ENCODE measurements at regions not wholly inside any gene's neighbourhood (a gene's known extent, or its start where the extent isn't known, plus 50 kb on each side); places are given as distances from the start of the nearest gene placed in this dataset.

DNA sequence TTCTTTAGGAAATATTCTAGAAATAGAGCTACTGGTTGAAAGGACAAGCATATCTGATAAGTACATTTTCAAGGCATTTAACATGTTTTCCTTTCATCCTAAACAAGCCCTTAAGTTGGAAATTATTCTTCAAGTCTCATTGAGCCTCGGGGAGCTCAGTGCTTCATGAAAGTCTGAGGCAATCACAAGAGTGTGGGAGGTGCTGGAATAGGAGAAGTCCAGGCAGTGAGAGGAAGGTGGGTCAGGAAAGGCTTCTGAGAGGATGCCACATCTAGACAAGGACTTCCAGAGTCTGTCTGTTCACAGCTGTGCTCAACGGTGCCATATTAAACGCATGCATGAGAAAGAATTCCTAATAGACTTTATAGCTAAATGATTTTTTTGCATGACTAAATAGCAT is 69.8 kb downstream of the CD83 start:
- DNase-seq, result no peak

DNA sequence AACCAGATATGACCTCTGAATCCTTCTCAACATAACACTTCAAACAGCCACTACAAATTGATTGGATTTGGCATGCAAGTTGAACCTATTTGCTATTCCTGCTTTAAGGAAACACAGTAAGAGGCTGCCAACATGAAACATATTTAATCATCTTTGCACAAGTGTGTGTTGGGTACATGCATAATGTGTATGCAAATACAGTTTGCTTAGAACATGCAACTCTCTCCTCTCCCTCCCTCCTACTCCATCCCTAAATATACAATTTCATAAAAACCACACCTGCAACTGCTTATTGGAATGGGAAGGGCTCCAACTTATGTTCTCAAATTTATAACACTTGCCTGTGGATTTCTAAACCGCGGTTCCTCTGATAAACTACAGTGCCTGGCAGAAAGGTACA is 71.5 kb downstream of the CD83 start:
- no peak for DNase-seq

GRCh38 chr6:14190191-14190928 is 72.8 kb downstream of the CD83 start:
- DNase-seq, result no peak

- no peak for DNase-seq
These were observed 73.3 kb downstream of the CD83 start for GRCh38 chr6:14190929-14191224.

GRCh38 chr6:14191761-14192160 is 74.2 kb downstream of the CD83 start:
- no peak for DNase-seq

DNA sequence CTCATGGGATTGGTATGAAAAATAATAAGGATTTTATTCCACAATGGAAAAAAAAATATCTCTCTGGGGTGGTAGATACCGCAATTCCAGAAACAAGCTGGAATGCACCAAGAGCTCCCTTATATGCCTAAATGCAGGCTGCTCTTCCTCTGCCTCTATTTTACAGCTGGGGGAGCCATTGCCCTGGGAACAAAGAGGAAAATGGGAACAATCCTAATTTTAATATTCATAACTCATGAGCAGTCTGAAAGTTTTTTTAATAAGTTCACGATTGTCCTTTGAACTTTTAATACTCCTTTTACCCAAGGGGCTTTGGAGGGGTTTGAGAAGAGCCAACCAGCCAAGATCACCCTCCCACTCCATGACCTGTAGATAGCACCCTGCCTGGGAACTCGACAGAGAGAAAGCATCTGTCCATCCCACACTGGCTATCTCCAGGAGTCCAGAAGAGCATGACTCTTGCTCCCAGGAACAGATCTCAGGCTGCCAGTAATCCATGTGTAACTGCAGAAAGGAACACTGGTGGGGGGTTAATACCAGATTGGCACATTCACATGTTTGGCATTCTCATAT is 74.7 kb downstream of the CD83 start:
- no peak for DNase-seq

DNA sequence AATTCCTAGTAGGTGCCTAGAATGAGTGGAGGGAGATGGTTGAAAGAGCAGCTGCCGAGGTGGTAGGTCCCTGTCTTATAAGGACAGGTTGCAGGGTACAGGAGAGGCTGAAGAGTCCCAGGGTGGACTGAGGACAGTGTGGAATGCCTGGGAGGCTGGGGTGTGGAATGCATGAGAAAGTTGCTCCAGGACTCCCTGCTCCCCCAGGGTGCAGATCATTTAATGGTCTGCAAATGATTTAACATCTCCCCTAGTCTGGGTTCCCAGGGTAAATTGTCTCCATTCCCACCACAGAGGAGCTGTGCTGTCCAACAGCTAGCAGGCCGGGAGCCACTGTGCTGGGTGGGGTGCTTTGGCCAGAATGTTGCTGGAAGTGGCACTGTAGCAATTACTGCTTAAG is 76.0 kb downstream of the CD83 start:
- no peak for DNase-seq

DNA sequence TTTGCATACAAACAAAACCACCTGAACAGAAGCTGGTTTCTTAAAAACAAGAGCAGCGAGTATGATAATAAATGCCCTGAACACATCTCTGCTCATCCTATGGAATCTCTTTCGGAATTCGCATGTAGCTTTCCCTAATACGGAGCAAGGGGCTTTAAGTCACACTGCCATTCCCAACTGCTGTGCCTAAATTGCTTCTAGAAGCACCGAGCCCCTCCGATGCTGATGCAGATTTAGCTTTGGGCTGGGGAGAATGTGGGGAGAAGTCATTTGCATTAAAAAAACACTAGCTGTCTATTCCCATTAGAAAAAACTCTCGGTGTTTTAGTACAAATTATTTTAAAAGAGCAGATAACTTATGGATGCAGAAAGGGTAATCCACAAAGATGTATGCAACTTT is 76.9 kb downstream of the CD83 start:
- no peak for DNase-seq

DNA sequence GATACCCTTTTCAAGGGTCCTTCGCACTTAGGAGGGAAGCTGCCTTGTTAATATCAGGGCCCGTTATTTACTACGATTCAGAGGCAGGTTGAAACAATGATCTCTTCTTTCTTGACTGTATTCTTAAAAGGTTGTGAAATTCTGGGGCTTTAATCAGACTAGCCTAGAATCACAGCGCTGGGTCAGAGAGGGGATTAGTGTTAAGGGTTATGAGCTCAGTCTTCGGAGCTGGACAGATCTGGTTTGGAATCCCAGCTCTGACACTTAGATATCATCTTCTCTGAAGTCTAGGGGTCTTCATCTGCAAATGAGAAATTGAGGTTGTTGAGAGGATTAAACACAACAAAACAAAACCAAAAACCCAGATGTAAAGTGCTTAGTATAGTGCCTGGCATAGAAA is 77.4 kb downstream of the CD83 start:
- no peak for DNase-seq

DNA sequence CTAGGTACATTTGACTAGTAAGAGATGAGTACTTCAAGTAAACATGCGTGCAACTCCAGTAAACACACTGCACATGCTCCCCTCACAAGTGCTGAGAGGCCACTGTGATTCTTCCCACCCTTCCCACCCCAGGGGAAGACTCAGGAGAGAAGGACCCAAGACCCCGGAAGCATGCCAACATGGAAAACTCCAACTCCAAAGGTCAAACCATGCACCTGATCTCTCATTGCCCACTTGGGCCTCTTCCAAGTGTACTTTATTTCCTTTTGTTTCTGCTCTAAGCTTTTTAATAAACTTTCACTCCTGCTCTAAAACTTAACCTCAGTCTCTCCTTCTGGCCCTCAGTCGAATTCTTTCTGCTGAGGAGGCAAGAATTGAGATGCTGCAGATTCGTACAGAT is 78.5 kb downstream of the CD83 start:
- DNase-seq, result no peak

GRCh38 chr6:14197118-14197517 is 79.5 kb downstream of the CD83 start:
- DNase-seq, result no peak

DNA sequence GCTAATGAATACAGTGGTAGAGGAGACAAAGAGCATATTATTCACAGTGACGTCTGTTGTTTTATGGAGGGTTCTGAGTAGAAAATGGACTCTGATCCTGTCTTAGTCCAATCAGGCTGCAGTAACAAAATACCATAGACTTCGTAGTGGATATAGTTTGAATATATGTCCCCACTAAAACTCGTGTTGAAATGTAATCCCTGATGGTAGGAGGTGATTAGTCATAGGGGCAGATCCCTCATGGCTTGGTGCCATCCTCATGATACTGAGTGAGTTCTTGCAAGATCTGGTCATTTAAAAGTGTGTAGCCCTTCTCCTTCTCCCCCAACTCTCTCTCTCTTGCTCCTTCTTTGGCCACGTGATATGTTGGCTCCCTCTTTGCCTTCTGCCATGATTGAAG is 82.5 kb downstream of the CD83 start:
- no peak for DNase-seq

GRCh38 chr6:14202947-14203346 is 85.4 kb downstream of the CD83 start:
- no peak for DNase-seq

GRCh38 chr6:14206391-14206790 is 88.8 kb downstream of the CD83 start:
- DNase-seq, result no peak

DNA sequence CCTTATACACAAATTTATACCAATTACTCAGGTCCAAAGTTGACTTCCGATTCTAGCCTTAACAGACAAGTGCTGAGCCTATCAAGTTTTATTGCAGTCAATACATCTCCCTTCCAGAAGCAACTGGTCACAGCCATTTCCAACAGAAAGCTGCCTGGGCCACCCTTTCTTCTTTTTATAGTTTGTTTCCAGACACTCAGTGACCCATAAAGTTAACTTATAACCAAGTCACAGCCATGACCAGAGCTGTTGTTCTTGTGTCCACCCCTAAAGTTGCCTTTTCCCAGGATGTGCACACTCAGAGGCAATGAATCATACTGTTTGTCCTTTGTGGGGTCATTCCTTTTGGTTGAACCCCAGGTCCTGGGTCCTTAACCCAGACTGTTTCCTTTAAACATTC is 89.9 kb downstream of the CD83 start:
- DNase-seq, result no peak

GRCh38 chr6:14209000-14209399 is 91.4 kb downstream of the CD83 start:
- DNase-seq, result no peak

- DNase-seq, result no peak
These were observed 92.5 kb downstream of the CD83 start for GRCh38 chr6:14210077-14210476.

DNA sequence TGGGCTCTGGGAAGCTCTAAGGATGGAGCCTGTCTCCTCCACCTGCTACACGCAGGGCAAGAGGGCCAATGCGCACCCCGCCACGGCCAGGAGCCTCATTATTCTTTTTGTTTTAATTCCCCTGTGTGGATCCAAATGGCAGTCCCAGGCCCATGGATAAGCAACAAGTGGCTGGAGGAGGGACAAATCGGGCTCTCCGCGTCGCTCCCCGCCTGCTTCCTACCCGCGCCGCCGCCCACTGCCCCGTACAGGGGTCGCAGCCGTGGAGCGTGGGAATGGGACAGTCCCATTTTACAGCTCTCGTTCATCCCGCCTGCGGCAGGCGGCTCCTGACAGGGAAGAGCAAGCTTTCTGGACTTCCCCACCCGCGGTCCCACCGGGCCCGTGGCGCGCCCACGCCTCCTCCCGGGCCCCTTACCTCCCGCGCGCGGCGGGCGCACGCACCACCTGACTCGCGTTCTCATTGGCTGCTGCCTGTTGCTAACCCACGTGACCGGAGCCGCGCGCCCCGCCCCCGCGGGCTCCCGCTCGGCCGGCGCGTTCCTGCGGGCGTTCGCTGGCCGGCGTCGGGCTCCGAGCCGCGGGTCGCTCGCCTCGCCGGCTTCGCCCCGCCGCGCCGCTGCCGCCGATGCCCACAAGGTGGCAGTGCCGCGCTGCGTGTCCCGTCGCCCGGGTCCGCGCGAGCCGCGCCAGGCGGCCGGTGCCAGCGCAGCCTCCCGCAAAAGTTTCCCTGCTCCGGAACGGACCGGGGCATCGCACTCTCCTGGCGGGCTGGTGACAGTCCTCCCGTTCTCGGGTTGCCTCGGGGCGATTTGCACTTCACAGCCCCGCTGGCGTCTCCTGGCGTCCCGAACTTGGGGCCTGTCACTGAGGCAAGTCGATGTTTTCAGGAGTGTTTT is 93.3 kb downstream of the CD83 start:
- DNase-seq, result peak; percentile 66

DNA sequence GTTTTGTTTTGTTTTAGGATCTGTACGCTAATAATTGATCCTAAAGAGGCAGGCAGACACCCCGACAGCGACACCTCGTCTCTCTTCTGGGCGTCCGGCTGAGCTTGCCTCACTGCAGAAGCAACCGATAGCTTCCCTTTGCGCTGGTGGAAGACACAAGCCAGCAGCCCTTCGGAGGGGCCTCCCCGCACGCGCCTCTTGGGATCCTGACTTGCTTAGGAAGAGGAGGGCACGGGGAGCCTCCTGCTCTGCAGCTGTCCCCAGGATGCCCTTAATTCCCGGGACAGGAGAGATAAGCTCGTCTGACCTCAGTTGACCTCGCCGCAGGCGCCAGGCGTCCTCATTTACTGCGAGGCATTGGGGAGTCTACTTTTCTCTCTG is 94.0 kb downstream of the CD83 start:
- no peak for DNase-seq

GRCh38 chr6:14212020-14212419 is 94.4 kb downstream of the CD83 start:
- DNase-seq, result no peak

- no peak for DNase-seq
These were observed 95.1 kb downstream of the CD83 start for GRCh38 chr6:14212632-14213031.

GRCh38 chr6:14216946-14217684 is 99.5 kb downstream of the CD83 start:
- DNase-seq, result no peak

GRCh38 chr6:14217728-14218518 is 100.4 kb downstream of the CD83 start:
- DNase-seq, result no peak

All from amniotic stem cell (primary cell).